ENCODE measurements at regions not wholly inside any gene's neighbourhood (a gene's known extent, or its start where the extent isn't known, plus 50 kb on each side); places are given as distances from the start of the nearest gene placed in this dataset.
"Not testable (repeated sequence)": the region's sequence is repeated elsewhere in the genome, so short reads cannot be mapped to it uniquely, and the experiment has no call there.

GRCh38 chrY:19601113-19601512, 143.4 kb downstream of the KDM5D start:
- WGBS = no CpG with 5 or more reads among the region's 3 CpGs
- H3K27me3 ChIP-seq = no peaks in the 10 kb centered on the region
- H3K4me3 ChIP-seq = no peak overlapping the region
- no peaks in the 10 kb centered on the region for H3K36me3 ChIP-seq
- no peak for DNase-seq (ENCODE audit: low spot score in 2 of 2)
- H3K27ac ChIP-seq = no peak overlapping the region
- H3K4me1 ChIP-seq = no peaks in the 10 kb centered on the region
- no peak for TF ChIP-seq POLR2A (IDR thresholded peaks at IDR 0.05)
- TF ChIP-seq CTCF (IDR thresholded peaks at IDR 0.05) = no peak
- TF ChIP-seq EP300 (IDR thresholded peaks at IDR 0.05) = no peak
- TF ChIP-seq POLR2AphosphoS5 (IDR thresholded peaks at IDR 0.05) = no peak
- H3K9me3 ChIP-seq = no peaks in the 10 kb centered on the region

- Histone ChIP-seq H3K9me3 (no peaks in the 10 kb centered on the region), H3K4me3 (no peak overlapping the region), H3K27me3 (no peaks in the 10 kb centered on the region), H3K36me3 (no peaks in the 10 kb centered on the region), H3K4me1 (no peaks in the 10 kb centered on the region), H3K27ac (no peak overlapping the region)
- no peak for DNase-seq (ENCODE audit: low spot score in 2 of 2)
- TF ChIP-seq EP300 (IDR thresholded peaks at IDR 0.05) = no peak
- TF ChIP-seq POLR2AphosphoS5 (IDR thresholded peaks at IDR 0.05) = no peak
- no peak for TF ChIP-seq POLR2A (IDR thresholded peaks at IDR 0.05)
- TF ChIP-seq CTCF (IDR thresholded peaks at IDR 0.05) = no peak
- WGBS = no CpG with 5 or more reads among the region's 3 CpGs
Observed at GRCh38 chrY:19600711-19601110, 143.8 kb downstream of the KDM5D start.

- Histone ChIP-seq H3K9me3 (no peaks in the 10 kb centered on the region), H3K27ac (no peak overlapping the region), H3K4me1 (no peaks in the 10 kb centered on the region), H3K4me3 (no peak overlapping the region), H3K36me3 (no peaks in the 10 kb centered on the region), H3K27me3 (no peaks in the 10 kb centered on the region)
- no peak for DNase-seq (ENCODE audit: low spot score in 2 of 2)
- TF ChIP-seq CTCF (IDR thresholded peaks at IDR 0.05) (no peak), POLR2AphosphoS5 (IDR thresholded peaks at IDR 0.05) (no peak), POLR2A (IDR thresholded peaks at IDR 0.05) (no peak), EP300 (IDR thresholded peaks at IDR 0.05) (no peak)
Observed at GRCh38 chrY:19590235-19590634, 154.3 kb downstream of the KDM5D start.

GRCh38 chrY:19589664-19590063, 154.9 kb downstream of the KDM5D start:
- Histone ChIP-seq H3K9me3 (no peaks in the 10 kb centered on the region), H3K4me3 (no peak overlapping the region), H3K27ac (no peak overlapping the region), H3K4me1 (no peaks in the 10 kb centered on the region), H3K27me3 (no peaks in the 10 kb centered on the region), H3K36me3 (no peaks in the 10 kb centered on the region)
- no CpG with 5 or more reads among the region's 1 CpG for WGBS
- DNase-seq (ENCODE audit: low spot score in 2 of 2) = no peak
- TF ChIP-seq EP300 (IDR thresholded peaks at IDR 0.05) (no peak), POLR2AphosphoS5 (IDR thresholded peaks at IDR 0.05) (no peak), POLR2A (IDR thresholded peaks at IDR 0.05) (no peak), CTCF (IDR thresholded peaks at IDR 0.05) (no peak)

- Histone ChIP-seq H3K4me1 (no peaks in the 10 kb centered on the region), H3K27me3 (no peaks in the 10 kb centered on the region), H3K9me3 (no peaks in the 10 kb centered on the region), H3K4me3 (no peak overlapping the region), H3K27ac (no peak overlapping the region), H3K36me3 (no peaks in the 10 kb centered on the region)
- WGBS = no CpG with 5 or more reads among the region's 3 CpGs
- DNase-seq (ENCODE audit: low spot score in 2 of 2) = no peak
- TF ChIP-seq POLR2A (IDR thresholded peaks at IDR 0.05) (no peak), POLR2AphosphoS5 (IDR thresholded peaks at IDR 0.05) (no peak), EP300 (IDR thresholded peaks at IDR 0.05) (no peak), CTCF (IDR thresholded peaks at IDR 0.05) (no peak)
Observed at GRCh38 chrY:19587311-19587710, 157.2 kb downstream of the KDM5D start.

GRCh38 chrY:19580990-19581389, 163.5 kb downstream of the KDM5D start:
- H3K27me3 ChIP-seq; H3K4me3 ChIP-seq; H3K9me3 ChIP-seq; DNase-seq (ENCODE audit: low spot score in 2 of 2); H3K4me1 ChIP-seq; H3K36me3 ChIP-seq; H3K27ac ChIP-seq: not testable (repeated sequence)
- WGBS = no CpG with 5 or more reads among the region's 3 CpGs
